A673 (cell line): ENCODE measurements at regions not wholly inside any gene's neighbourhood (a gene's known extent, or its start where the extent isn't known, plus 50 kb on each side); places are given as distances from the start of the nearest gene placed in this dataset.

Experiments used
- BruUV-seq: library from RNA; stranded (reverse); fragments of 400-500 nt; replicated peaks from 2 replicates; lab custom pipeline; 2021; lab: Mats Ljungman, UMichigan
- CTCF ChIA-PET: fragments of 300-600 bp; sonication (Branson Sonifier 250); formaldehyde crosslinking; loops from one replicate; lab custom pipeline; 2022; ENCODE audit warnings: antibody characterized with exemption; lab: Charles Lee
- POLR2A ChIA-PET: fragments of 300-600 bp; sonication (Branson Sonifier 250); formaldehyde crosslinking; loops from one replicate; lab custom pipeline; 2022; ENCODE audit warnings: antibody characterized with exemption; ENCODE audit not compliant: low non-redundant PET; lab: Charles Lee
- DNase-seq: peaks from one replicate; pipeline ENCODE4 v3.0.0-alpha.2; 2015; ENCODE audit warnings: low spot score
- H3K27ac ChIP-seq: fragments of 200-600 bp; sonication (generic); 2 replicates; pipeline ENCODE4 v1.5.1; 2016; ENCODE audit warnings: mixed run types, low read depth, mild to moderate bottlenecking, mixed read lengths, antibody characterized with exemption, low read length; ENCODE audit not compliant: poor library complexity, severe bottlenecking
- H3K27me3 ChIP-seq: fragments of 200-600 bp; sonication (generic); replicated peaks from 2 replicates; pipeline ENCODE4 v1.6.1; 2017; ENCODE audit warnings: mixed run types, low read depth, mild to moderate bottlenecking, mixed read lengths, antibody characterized with exemption, low read length; ENCODE audit not compliant: insufficient read depth, poor library complexity
- H3K36me3 ChIP-seq: fragments of 200-600 bp; sonication (generic); 2 replicates; pipeline ENCODE4 v1.6.1; 2016; ENCODE audit warnings: mixed run types, mild to moderate bottlenecking, mixed read lengths, antibody characterized with exemption, low read length; ENCODE audit not compliant: insufficient read depth, poor library complexity, severe bottlenecking
- H3K4me1 ChIP-seq: fragments of 200-600 bp; sonication (generic); 2 replicates; pipeline ENCODE4 v1.6.1; 2017; ENCODE audit warnings: mixed run types, mild to moderate bottlenecking, mixed read lengths, antibody characterized with exemption, low read length; ENCODE audit not compliant: insufficient read depth, poor library complexity, severe bottlenecking
- H3K4me3 ChIP-seq: fragments of 200-600 bp; sonication (generic); 2 replicates; pipeline ENCODE4 v1.5.1; 2016; ENCODE audit warnings: low read depth, mixed run types, mild to moderate bottlenecking, mixed read lengths, low read length; ENCODE audit not compliant: poor library complexity, severe bottlenecking
- H3K9me3 ChIP-seq: fragments of 200-600 bp; sonication (generic); 2 replicates; pipeline ENCODE4 v1.6.1; 2016; ENCODE audit warnings: mixed run types, low read depth, mild to moderate bottlenecking, mixed read lengths, antibody characterized with exemption, low read length; ENCODE audit not compliant: poor library complexity, severe bottlenecking
- EZH2 ChIP-seq: fragments of 200-600 bp; sonication (generic); IDR thresholded peaks from 2 replicates; pipeline ENCODE4 v1.6.1; 2017; ENCODE audit warnings: borderline replicate concordance, low read depth, mild to moderate bottlenecking, mixed read lengths, antibody characterized with exemption, low read length; ENCODE audit not compliant: poor library complexity, severe bottlenecking
- intact Hi-C: fragments of 100-400 bp; cut with micrococcal nuclease; formaldehyde crosslinking; loops from one replicate; pipeline ENCODE4 v1.10.0; 2022; ENCODE audit not compliant: unreplicated experiment
- TF ChIP-seq, protein P1 (sequence below): fragments of 300-800, 200-600 bp; sonication (generic); conservative IDR thresholded peaks from 2 replicates; pipeline ENCODE4 v1.5.1; 2017; ENCODE audit warnings: low read depth, mild to moderate bottlenecking, antibody characterized with exemption, low read length, moderate library complexity, mixed read lengths

GRCh38 chr6:104173668-104174067 is 686.1 kb downstream of the HACE1 start:
- intact Hi-C loops: no loop called here
- BruUV-seq: no TSS peak
- Histone ChIP-seq H3K9me3 (no peaks in the 10 kb centered on the region), H3K4me3 (no peak overlapping the region), H3K27me3 (no peaks in the 10 kb centered on the region), H3K27ac (no peak overlapping the region), H3K36me3 (no peaks in the 10 kb centered on the region), H3K4me1 (no peaks in the 10 kb centered on the region)
- ChIA-PET POLR2A (no interaction called here), CTCF (no interaction called here)
- no peak for TF ChIP-seq EZH2
- TF ChIP-seq, protein P1, sequence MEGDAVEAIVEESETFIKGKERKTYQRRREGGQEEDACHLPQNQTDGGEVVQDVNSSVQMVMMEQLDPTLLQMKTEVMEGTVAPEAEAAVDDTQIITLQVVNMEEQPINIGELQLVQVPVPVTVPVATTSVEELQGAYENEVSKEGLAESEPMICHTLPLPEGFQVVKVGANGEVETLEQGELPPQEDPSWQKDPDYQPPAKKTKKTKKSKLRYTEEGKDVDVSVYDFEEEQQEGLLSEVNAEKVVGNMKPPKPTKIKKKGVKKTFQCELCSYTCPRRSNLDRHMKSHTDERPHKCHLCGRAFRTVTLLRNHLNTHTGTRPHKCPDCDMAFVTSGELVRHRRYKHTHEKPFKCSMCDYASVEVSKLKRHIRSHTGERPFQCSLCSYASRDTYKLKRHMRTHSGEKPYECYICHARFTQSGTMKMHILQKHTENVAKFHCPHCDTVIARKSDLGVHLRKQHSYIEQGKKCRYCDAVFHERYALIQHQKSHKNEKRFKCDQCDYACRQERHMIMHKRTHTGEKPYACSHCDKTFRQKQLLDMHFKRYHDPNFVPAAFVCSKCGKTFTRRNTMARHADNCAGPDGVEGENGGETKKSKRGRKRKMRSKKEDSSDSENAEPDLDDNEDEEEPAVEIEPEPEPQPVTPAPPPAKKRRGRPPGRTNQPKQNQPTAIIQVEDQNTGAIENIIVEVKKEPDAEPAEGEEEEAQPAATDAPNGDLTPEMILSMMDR: no peak
- no peak for DNase-seq

- no peak for TF ChIP-seq EZH2
- TF ChIP-seq, protein P1: no peak
- Histone ChIP-seq H3K27me3 (no peaks in the 10 kb centered on the region), H3K4me1 (no peaks in the 10 kb centered on the region), H3K36me3 (no peaks in the 10 kb centered on the region), H3K4me3 (no peak overlapping the region), H3K27ac (no peak overlapping the region), H3K9me3 (no peaks in the 10 kb centered on the region)
- DNase-seq: no peak
- ChIA-PET CTCF (no interaction called here), POLR2A (no interaction called here)
- intact Hi-C loops: no loop called here
- BruUV-seq: no TSS peak
These were observed 689.3 kb downstream of the HACE1 start for GRCh38 chr6:104170401-104170800.

DNA sequence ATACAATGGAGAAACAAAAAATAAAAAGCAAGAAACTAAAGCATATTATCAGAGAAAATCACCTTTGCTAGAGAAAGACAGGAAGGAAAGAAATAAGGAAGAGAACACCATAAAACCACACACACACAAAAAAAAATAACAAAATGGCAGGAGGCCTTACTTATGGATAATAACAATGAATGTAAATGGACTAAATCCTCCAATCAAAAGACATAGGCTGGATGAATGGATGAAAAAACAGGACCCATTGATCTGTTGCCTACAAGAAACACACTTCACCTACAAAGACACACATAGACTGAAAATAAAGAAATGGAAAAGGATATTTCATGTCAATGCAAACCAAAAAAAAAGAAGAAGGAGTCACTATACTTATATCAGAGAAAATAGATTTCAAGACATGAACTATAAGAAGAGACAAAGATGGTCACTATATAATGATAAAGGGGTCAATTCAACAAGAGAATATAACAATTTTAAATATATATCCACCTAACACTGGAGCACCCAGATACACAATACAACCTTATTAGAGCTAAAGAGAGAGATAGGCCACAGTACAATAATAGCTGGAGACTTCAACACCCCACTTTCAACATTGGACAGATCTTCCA is 693.6 kb downstream of the HACE1 start:
- Histone ChIP-seq H3K27me3 (no peaks in the 10 kb centered on the region), H3K4me1 (no peaks in the 10 kb centered on the region), H3K27ac (no peak overlapping the region), H3K4me3 (no peak overlapping the region), H3K36me3 (no peaks in the 10 kb centered on the region), H3K9me3 (no peaks in the 10 kb centered on the region)
- no peak for DNase-seq
- ChIA-PET CTCF (no interaction called here), POLR2A (no interaction called here)
- TF ChIP-seq, protein P1: no peak
- no peak for TF ChIP-seq EZH2
- no TSS peak for BruUV-seq
- intact Hi-C loops: no loop called here
